ENCODE measurements at regions not wholly inside any gene's neighbourhood (a gene's known extent, or its start where the extent isn't known, plus 50 kb on each side); places are given as distances from the start of the nearest gene placed in this dataset.

- H3K9me3 ChIP-seq (ENCODE audit: control insufficient read depth, insufficient read depth, low read depth, low read length): no peaks in the 10 kb centered on the region
- H4K20me1 ChIP-seq (ENCODE audit: control insufficient read depth, extremely low read depth, insufficient read depth, low read length): no peaks in the 10 kb centered on the region
- no peak overlapping the region for H2AFZ ChIP-seq (ENCODE audit: low read length)
- H3K4me1 ChIP-seq (ENCODE audit: control insufficient read depth, extremely low read depth, insufficient read depth, low read length): no peaks in the 10 kb centered on the region
- H3K4me2 ChIP-seq (ENCODE audit: extremely low read depth, insufficient read depth, low read length): no peak overlapping the region
- no peak overlapping the region for H3K4me3 ChIP-seq (replicated peaks in 1 of 4; ENCODE audit: control extremely low read depth in 1 of 4, insufficient read depth in 1 of 4, low read depth in 3 of 4, low read length in 4 of 4)
- no peaks in the 10 kb centered on the region for H3K27me3 ChIP-seq (ENCODE audit: control insufficient read depth, insufficient read depth, low read length)
- no peaks in the 10 kb centered on the region for H3K79me2 ChIP-seq (ENCODE audit: control insufficient read depth, insufficient read depth, low read length)
- H3K9ac ChIP-seq (ENCODE audit: insufficient read depth, low read length): no peak overlapping the region
- H3K36me3 ChIP-seq (ENCODE audit: control insufficient read depth, insufficient read depth, low read length): no peaks in the 10 kb centered on the region
- no peak for DNase-seq (ENCODE audit: low read depth in 2 of 2)
- TF ChIP-seq CTCF (conservative IDR thresholded peaks at IDR 0.05 in 1 of 2, IDR thresholded peaks at IDR 0.05 in 1 of 2; ENCODE audit: low read depth in 1 of 2, low read length in 2 of 2) (no peak), EZH2 (IDR thresholded peaks at IDR 0.05; ENCODE audit: low read length, missing control alignments) (no peak)
- H3K27ac ChIP-seq (ENCODE audit: insufficient read depth, low read length): no peak overlapping the region
Measured at GRCh38 chr9:17045381-17045940, 89.4 kb upstream of the CNTLN start.

GRCh38 chr9:17031546-17031945 lies 103.3 kb upstream of the CNTLN start:
- H3K36me3 ChIP-seq (ENCODE audit: control insufficient read depth, insufficient read depth, low read length): no peaks in the 10 kb centered on the region

GRCh38 chr9:17025281-17025680 lies 109.6 kb upstream of the CNTLN start:
- H3K4me3 ChIP-seq (replicated peaks in 1 of 4; ENCODE audit: control extremely low read depth in 1 of 4, insufficient read depth in 1 of 4, low read depth in 3 of 4, low read length in 4 of 4): no peak overlapping the region
- H3K4me2 ChIP-seq (ENCODE audit: extremely low read depth, insufficient read depth, low read length): no peak overlapping the region
- H3K79me2 ChIP-seq (ENCODE audit: control insufficient read depth, insufficient read depth, low read length): no peaks in the 10 kb centered on the region
- no peak overlapping the region for H3K9ac ChIP-seq (ENCODE audit: insufficient read depth, low read length)
- no peak overlapping the region for H3K27ac ChIP-seq (ENCODE audit: insufficient read depth, low read length)
- no peaks in the 10 kb centered on the region for H3K9me3 ChIP-seq (ENCODE audit: control insufficient read depth, insufficient read depth, low read depth, low read length)
- H3K36me3 ChIP-seq (ENCODE audit: control insufficient read depth, insufficient read depth, low read length): no peaks in the 10 kb centered on the region
- DNase-seq (ENCODE audit: low read depth in 2 of 2): no peak
- no peaks in the 10 kb centered on the region for H4K20me1 ChIP-seq (ENCODE audit: control insufficient read depth, extremely low read depth, insufficient read depth, low read length)
- H3K4me1 ChIP-seq (ENCODE audit: control insufficient read depth, extremely low read depth, insufficient read depth, low read length): no peaks in the 10 kb centered on the region
- no peak overlapping the region for H2AFZ ChIP-seq (ENCODE audit: low read length)
- no peaks in the 10 kb centered on the region for H3K27me3 ChIP-seq (ENCODE audit: control insufficient read depth, insufficient read depth, low read length)
- TF ChIP-seq CTCF (conservative IDR thresholded peaks at IDR 0.05 in 1 of 2, IDR thresholded peaks at IDR 0.05 in 1 of 2; ENCODE audit: low read depth in 1 of 2, low read length in 2 of 2): no peak
- no peak for TF ChIP-seq EZH2 (IDR thresholded peaks at IDR 0.05; ENCODE audit: low read length, missing control alignments)

More at GRCh38 chr9:17031546-17031945, 103.3 kb upstream of the CNTLN start:
- no peaks in the 10 kb centered on the region for H3K27me3 ChIP-seq (ENCODE audit: control insufficient read depth, insufficient read depth, low read length)
- no peak overlapping the region for H3K4me2 ChIP-seq (ENCODE audit: extremely low read depth, insufficient read depth, low read length)
- no peak overlapping the region for H3K4me3 ChIP-seq (replicated peaks in 1 of 4; ENCODE audit: control extremely low read depth in 1 of 4, insufficient read depth in 1 of 4, low read depth in 3 of 4, low read length in 4 of 4)
- no peak overlapping the region for H3K27ac ChIP-seq (ENCODE audit: insufficient read depth, low read length)
- H4K20me1 ChIP-seq (ENCODE audit: control insufficient read depth, extremely low read depth, insufficient read depth, low read length): no peaks in the 10 kb centered on the region
- no peaks in the 10 kb centered on the region for H3K79me2 ChIP-seq (ENCODE audit: control insufficient read depth, insufficient read depth, low read length)
- H3K9ac ChIP-seq (ENCODE audit: insufficient read depth, low read length): no peak overlapping the region
- no peaks in the 10 kb centered on the region for H3K9me3 ChIP-seq (ENCODE audit: control insufficient read depth, insufficient read depth, low read depth, low read length)
- TF ChIP-seq EZH2 (IDR thresholded peaks at IDR 0.05; ENCODE audit: low read length, missing control alignments): no peak
- no peak for TF ChIP-seq CTCF (conservative IDR thresholded peaks at IDR 0.05 in 1 of 2, IDR thresholded peaks at IDR 0.05 in 1 of 2; ENCODE audit: low read depth in 1 of 2, low read length in 2 of 2)
- H2AFZ ChIP-seq (ENCODE audit: low read length): no peak overlapping the region
- DNase-seq (ENCODE audit: low read depth in 2 of 2): peak in 1 of 2 donors; percentile 31
- no peaks in the 10 kb centered on the region for H3K4me1 ChIP-seq (ENCODE audit: control insufficient read depth, extremely low read depth, insufficient read depth, low read length)

Measured in fibroblast of lung (primary cell).